Liver (tissue), 8 donors: ENCODE measurements at regions not wholly inside any gene's neighbourhood (a gene's known extent, or its start where the extent isn't known, plus 50 kb on each side); places are given as distances from the start of the nearest gene placed in this dataset.
A peak's percentile ranks its signal among the peaks of the same experiment; 100 is the strongest.

Source experiments
- DNase-seq: peaks from one replicate; pipeline ENCODE4 v3.0.0-alpha.2; 2017; ENCODE audit warnings: low spot score
- H3K27ac ChIP-seq, 2 donors: one replicate each; pipeline ENCODE4 v1.7.0; 2013; ENCODE audit warnings: inconsistent platforms in 2 of 2, low read length in 2 of 2, control low read depth in 1 of 2, low read depth in 1 of 2, mild to moderate bottlenecking in 1 of 2
- H3K27me3 ChIP-seq, 4 donors: one replicate each; pipeline versions ENCODE4 v1.6.1 to v1.7.0; 2013; ENCODE audit warnings: low read length in 3 of 4, inconsistent platforms in 1 of 4, mild to moderate bottlenecking in 1 of 4, moderate library complexity in 1 of 4; ENCODE audit not compliant: control insufficient read depth in 4 of 4, insufficient read depth in 4 of 4
- H3K36me3 ChIP-seq, 4 donors: one replicate each; pipeline versions ENCODE4 v1.6.1 to v1.7.0; 2013; ENCODE audit warnings: low read length in 3 of 4, mild to moderate bottlenecking in 3 of 4, low read depth in 1 of 4, moderate library complexity in 1 of 4; ENCODE audit not compliant: control insufficient read depth in 4 of 4, insufficient read depth in 3 of 4
- H3K4me1 ChIP-seq, 4 donors: one replicate each; pipeline versions ENCODE4 v1.6.1 to v1.7.0; 2013; ENCODE audit warnings: low read length in 3 of 4, mild to moderate bottlenecking in 3 of 4, moderate library complexity in 1 of 4; ENCODE audit not compliant: control insufficient read depth in 4 of 4, insufficient read depth in 4 of 4
- H3K4me3 ChIP-seq, 3 donors: one replicate each; pipeline versions ENCODE4 v1.6.1 to v1.7.0; 2013; ENCODE audit warnings: low read length in 3 of 3, control low read depth in 1 of 3, low read depth in 1 of 3, mild to moderate bottlenecking in 1 of 3
- H3K9ac ChIP-seq, 2 donors: one replicate each; pipeline ENCODE4 v1.7.0; 2013; ENCODE audit warnings: low read length in 2 of 2, mild to moderate bottlenecking in 2 of 2, moderate library complexity in 2 of 2, control low read depth in 1 of 2, low read depth in 1 of 2
- H3K9me3 ChIP-seq, 4 donors: one replicate each; pipeline versions ENCODE4 v1.6.1 to v1.7.0; 2013; ENCODE audit warnings: low read length in 3 of 4; ENCODE audit not compliant: control insufficient read depth in 4 of 4
- ATF3 ChIP-seq: IDR thresholded peaks from 2 replicates; pipeline ENCODE4 v1.6.1; 2016; ENCODE audit warnings: antibody characterized with exemption
- CTCF ChIP-seq: fragments of 150-350 bp; IDR thresholded peaks from 2 replicates; pipeline ENCODE4 v1.5.1; 2017; ENCODE audit warnings: improper control_type of control experiment, low read depth, low read length; ENCODE audit not compliant: missing input control
- EGR1 ChIP-seq, 2 donors: IDR thresholded peaks; 2 replicates each; pipeline ENCODE4 v1.6.1; 2016 to 2018; ENCODE audit warnings: antibody characterized with exemption in 2 of 2, low read depth in 2 of 2
- FOXA1 ChIP-seq: IDR thresholded peaks from 2 replicates; pipeline ENCODE4 v1.6.1; 2016; ENCODE audit warnings: antibody characterized with exemption
- FOXA2 ChIP-seq: IDR thresholded peaks from 2 replicates; pipeline ENCODE4 v1.6.1; 2016; ENCODE audit warnings: antibody characterized with exemption
- GABPA ChIP-seq, 2 donors: IDR thresholded peaks in 1 of 2; conservative IDR thresholded peaks in 1 of 2; 2 replicates each; pipeline ENCODE4 v1.6.1; 2016; ENCODE audit warnings: antibody characterized with exemption in 2 of 2, mild to moderate bottlenecking in 1 of 2, moderate library complexity in 1 of 2
- HNF4A ChIP-seq, 2 donors: conservative IDR thresholded peaks; 2 replicates each; pipeline ENCODE4 v1.6.1; 2016; ENCODE audit warnings: antibody characterized with exemption in 2 of 2, mild to moderate bottlenecking in 2 of 2
- HNF4G ChIP-seq: IDR thresholded peaks from 2 replicates; pipeline ENCODE4 v1.6.1; 2016; ENCODE audit warnings: antibody characterized with exemption
- JUND ChIP-seq, 2 donors: IDR thresholded peaks; 2 replicates each; pipeline ENCODE4 v1.6.1; 2016; ENCODE audit warnings: antibody characterized with exemption in 2 of 2
- NR2F2 ChIP-seq: IDR thresholded peaks from 2 replicates; pipeline ENCODE4 v1.6.1; 2016; ENCODE audit warnings: antibody characterized with exemption
- RAD21 ChIP-seq, 2 donors: IDR thresholded peaks; 2 replicates each; pipeline ENCODE4 v1.6.1; 2016; ENCODE audit warnings: antibody characterized with exemption in 2 of 2, mild to moderate bottlenecking in 2 of 2
- REST ChIP-seq: IDR thresholded peaks from 2 replicates; pipeline ENCODE4 v1.6.1; 2016; ENCODE audit warnings: antibody characterized with exemption, mild to moderate bottlenecking
- RXRA ChIP-seq, 2 donors: IDR thresholded peaks; 2 replicates each; pipeline ENCODE4 v1.6.1; 2017 to 2018; ENCODE audit warnings: antibody characterized with exemption in 2 of 2, mild to moderate bottlenecking in 1 of 2
- TAF1 ChIP-seq: conservative IDR thresholded peaks from 2 replicates; pipeline ENCODE4 v1.6.1; 2016; ENCODE audit warnings: antibody characterized with exemption, mild to moderate bottlenecking
- YY1 ChIP-seq: IDR thresholded peaks from 2 replicates; pipeline ENCODE4 v1.6.1; 2016; ENCODE audit warnings: antibody characterized with exemption, mild to moderate bottlenecking
- ZBTB33 ChIP-seq: IDR thresholded peaks from 2 replicates; pipeline ENCODE4 v1.6.1; 2016; ENCODE audit warnings: antibody characterized with exemption
- WGBS: extraction: QIAGEN DNeasy Blood & Tissue Kit; methylation state at CpG from one replicate; pipeline ENCODE4 v1.1.7; 2013; 5-methylcytosine and 5-hydroxymethylcytosine counted together
- donor health status: healthy.
- donor health status: healthy.
- donor health status: healthy.
- donor health status: healthy.
- donor health status: healthy.

- Histone ChIP-seq H3K9me3 (no peaks in the 10 kb centered on the region), H3K36me3 (no peaks in the 10 kb centered on the region), H3K27me3 (no peaks in the 10 kb centered on the region), H3K4me1 (no peaks in the 10 kb centered on the region), H3K4me3 (no peak overlapping the region), H3K9ac (no peak overlapping the region), H3K27ac (no peak overlapping the region)
- TF ChIP-seq CTCF (peak; percentile 30), RAD21 (IDR thresholded peaks at IDR 0.05) (peak; percentile 69 to 78), YY1 (no peak), FOXA1 (no peak)
- no peak for DNase-seq
- 34% methylated on average over 4 of the region's 4 CpGs for WGBS
Observed at GRCh38 chr1:186605762-186606350, 74.4 kb downstream of the PTGS2 start.

GRCh38 chr1:186595969-186596368 lies 84.3 kb downstream of the PTGS2 start:
- 57% methylated on average over 3 of the region's 3 CpGs for WGBS
- no peak for DNase-seq

More at GRCh38 chr1:186595969-186596368, 84.3 kb downstream of the PTGS2 start:
- Histone ChIP-seq H3K27me3 (no peaks in the 10 kb centered on the region), H3K9me3 (peaks cover 0 to 3% (median 0%) of the 10 kb centered on the region in 4 donors), H3K27ac (no peak overlapping the region), H3K9ac (no peak overlapping the region), H3K36me3 (no peaks in the 10 kb centered on the region), H3K4me1 (no peaks in the 10 kb centered on the region), H3K4me3 (no peak overlapping the region)
- TF ChIP-seq HNF4A (conservative IDR thresholded peaks at IDR 0.05) (no peak), CTCF (no peak), RXRA (IDR thresholded peaks at IDR 0.05) (no peak), GABPA (IDR thresholded peaks at IDR 0.05 in 1 of 2, conservative IDR thresholded peaks at IDR 0.05 in 1 of 2) (no peak), NR2F2 (no peak), RAD21 (IDR thresholded peaks at IDR 0.05) (no peak), ATF3 (no peak), ZBTB33 (no peak), YY1 (no peak), HNF4G (no peak), FOXA2 (no peak), JUND (IDR thresholded peaks at IDR 0.05) (no peak), TAF1 (no peak), REST (no peak), EGR1 (IDR thresholded peaks at IDR 0.05; ENCODE audit: low read depth in 2 of 2) (no peak)
